HG02623 (cell line): ENCODE measurements at regions not wholly inside any gene's neighbourhood (a gene's known extent, or its start where the extent isn't known, plus 50 kb on each side); places are given as distances from the start of the nearest gene placed in this dataset.

Experiments used
- ATAC-seq: cut with Tn5 transposase; IDR thresholded peaks from one replicate; pipeline ENCODE4 v1.9.1; 2021; ENCODE audit warnings: moderate library complexity; ENCODE audit not compliant: unreplicated experiment

DNA sequence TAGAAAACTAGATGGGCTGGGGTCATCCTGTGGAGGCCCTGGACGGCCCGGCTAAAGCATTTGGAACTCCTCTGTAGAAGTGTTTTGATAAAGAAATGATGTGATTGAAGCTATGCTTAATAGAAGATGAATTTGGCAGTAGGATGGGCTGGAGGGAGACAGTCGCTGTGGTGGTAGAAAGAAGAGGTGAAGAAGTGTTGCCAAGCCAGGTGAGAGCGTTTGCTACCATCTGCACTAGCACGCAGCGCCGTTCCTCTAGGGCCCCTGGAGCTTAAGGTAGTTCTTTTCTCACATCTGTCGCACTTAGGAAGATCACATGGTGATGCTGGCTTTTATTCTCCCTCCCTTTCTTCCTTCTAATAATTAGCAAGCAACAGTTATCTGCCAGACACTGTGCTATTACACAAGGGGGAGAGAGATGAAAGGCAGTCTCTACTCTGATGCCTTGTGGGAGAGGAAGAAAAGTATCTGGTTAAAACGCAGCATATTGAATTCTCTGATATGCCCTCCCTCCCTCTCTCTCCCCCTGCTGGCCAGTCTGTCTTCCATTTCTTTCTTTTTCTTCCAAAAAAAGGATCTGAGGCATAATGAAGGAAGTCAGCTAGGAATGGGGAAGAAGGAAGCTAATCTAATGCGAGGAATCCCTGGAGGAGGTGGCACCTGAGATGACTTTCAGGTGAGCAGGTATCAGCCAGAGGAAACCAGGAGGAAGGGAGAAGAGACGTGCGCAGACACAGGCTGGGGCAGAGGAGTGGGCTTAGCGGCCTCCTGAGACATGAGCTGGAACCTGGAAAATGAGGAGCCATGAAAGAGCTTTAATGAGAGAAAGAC is 162.3 kb upstream of the KLF14 start:
- no peak for ATAC-seq

DNA sequence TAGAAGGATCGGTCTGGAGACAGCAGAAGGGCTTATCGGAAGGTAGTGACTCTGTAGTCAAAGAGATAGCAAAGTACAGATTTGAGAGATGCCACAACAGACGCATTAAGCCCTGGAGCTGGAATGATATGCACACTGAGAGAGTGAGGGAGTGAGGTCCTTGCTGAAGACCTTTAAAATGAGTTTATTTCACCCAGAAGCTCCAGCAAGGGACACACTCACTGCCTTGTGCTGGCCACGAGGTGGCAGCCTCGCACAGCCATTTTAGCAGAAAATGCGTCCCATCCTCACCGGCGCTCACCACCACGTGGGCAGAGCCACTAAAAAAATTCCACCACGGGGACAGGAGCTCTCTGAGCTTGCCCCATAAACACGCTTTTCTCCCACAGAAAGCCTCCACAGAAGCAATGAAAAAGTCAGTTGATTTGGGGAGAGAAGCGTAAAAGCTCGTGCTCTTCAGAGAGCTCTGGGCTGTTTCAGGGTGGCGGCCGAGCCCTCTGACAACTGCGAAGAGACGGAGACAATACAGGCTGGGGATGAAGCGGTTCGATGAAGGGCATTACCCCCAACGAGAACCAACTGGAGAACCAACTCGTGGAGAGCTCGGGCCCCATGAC is 163.0 kb upstream of the KLF14 start:
- ATAC-seq, result no peak

DNA sequence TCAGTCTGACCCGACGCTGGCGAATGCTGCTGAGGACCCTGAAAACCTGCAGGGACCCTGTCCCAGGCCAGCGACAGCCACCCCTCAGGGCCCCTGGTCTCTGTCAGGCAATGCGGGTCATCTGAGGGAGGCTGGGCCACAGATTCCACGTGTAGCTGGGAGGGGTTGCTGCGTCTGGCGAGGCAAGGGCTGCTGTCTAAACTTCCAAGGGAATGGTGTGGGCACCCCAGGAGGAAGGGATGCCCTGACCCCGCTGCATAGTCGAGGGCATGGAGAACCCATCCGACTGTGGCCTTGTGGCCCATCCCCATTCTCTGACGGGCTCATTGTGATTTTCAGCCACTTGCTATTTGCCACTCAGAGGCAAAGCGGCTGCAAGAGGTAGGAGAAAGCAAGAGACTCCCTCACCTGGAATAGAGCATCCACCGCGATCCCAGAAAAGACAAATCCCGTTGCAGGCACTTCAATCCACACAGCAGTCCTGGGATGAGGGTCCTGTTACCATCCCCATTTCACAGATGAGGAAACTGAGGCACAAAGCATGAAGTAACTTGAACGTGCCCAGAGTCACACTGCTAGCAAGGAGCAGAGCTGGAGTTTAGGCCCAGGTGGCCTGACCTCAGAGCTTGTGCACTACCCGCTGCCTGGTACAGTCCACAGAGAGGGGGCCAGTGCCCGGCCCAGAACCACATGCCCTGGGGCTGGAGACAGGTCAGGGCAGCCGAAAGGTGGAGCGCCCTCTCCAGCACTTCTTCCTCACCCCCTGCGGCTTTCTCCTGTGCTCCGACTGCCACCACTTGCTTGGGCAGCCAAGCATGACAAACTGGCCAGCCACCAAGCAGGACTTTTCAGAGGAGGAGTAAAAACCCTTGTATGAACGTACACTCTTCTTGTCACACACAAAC is 163.8 kb upstream of the KLF14 start:
- ATAC-seq, result no peak

DNA sequence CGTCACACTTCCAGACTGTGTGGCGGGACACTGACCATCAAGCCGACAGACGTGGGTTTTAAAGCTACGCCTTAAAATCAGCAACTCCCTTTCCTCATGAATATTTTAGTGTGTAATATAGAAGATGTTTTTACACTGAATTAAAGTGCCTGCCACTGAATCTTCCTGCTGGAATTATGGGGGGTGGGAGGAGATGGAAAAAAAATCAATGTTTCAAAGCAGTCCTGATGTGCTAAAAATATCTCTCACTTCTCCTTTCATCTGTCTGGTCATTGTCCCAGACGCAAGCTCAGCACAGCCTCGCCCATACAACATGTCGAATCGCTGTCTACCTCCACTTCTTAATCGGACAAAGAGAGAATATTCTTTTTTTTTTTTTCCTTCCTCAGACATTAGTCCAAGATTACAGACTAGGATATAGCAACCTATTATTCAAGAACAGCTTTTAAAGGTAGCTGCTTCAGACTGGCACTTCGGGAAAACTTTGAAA is 165.1 kb upstream of the KLF14 start:
- no peak for ATAC-seq

DNA sequence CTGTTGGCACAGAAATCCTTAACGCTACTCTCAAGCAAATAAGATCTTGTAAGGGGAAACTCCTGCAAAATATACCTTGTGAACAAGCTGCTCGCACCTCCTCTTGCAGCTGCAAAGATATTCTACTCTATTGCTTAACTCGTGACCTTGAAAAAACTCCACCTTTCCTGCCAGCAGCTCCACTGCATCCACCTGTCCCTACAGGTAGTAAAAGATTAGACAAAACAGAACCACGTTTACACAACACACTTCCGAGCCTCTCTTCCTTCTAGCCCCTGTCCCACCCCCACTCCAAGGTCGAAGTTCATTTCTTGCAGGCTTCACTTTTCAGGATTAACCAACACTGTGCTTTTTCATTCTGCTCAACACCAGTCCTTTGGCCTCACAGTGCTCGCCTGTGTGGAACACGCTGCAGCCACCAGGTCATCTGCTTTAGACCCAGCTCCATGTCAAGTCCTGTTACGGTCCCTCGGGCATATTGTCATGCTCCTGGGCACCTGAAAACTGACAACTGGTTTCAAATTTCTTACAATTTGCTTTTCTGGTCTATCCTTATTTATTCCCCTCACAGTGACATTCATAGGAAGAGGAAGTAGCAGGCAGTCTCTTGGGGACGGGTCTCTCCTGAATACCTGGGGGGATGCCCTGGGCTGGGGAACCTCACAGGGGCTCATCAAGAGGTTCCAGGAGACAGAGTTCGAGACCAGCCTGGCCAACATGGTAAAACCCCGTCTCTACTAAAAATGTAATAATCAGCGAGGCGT is 165.8 kb upstream of the KLF14 start:
- ATAC-seq, result no peak

DNA sequence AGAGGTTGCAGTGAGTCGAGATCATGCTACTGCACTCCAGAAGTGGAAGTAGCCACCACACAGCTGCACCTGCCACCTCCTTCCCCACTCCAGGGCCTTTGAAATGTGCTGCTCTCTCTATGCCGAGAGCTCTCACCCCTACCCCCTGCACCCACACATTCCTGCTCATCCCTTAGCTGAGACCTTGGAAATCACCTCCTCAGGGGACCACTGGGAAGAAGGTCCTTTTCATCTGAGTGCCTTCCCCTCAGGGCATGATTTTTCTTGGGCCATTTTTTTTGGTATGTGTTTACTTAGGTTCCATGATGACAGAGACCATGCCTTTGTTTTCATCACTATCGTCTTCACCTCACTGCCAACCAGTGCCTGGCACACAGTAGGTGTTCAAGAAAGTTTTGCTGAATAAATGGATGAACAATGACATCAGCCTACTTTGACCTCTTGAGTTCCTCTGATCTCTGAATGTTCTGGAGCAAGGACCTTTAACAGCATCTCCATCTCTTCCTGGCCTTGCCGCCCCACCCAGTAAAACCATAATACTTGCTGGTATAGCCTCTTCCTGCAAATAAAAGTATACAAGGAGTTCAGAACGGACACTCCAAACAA is 166.6 kb upstream of the KLF14 start:
- no peak for ATAC-seq

DNA sequence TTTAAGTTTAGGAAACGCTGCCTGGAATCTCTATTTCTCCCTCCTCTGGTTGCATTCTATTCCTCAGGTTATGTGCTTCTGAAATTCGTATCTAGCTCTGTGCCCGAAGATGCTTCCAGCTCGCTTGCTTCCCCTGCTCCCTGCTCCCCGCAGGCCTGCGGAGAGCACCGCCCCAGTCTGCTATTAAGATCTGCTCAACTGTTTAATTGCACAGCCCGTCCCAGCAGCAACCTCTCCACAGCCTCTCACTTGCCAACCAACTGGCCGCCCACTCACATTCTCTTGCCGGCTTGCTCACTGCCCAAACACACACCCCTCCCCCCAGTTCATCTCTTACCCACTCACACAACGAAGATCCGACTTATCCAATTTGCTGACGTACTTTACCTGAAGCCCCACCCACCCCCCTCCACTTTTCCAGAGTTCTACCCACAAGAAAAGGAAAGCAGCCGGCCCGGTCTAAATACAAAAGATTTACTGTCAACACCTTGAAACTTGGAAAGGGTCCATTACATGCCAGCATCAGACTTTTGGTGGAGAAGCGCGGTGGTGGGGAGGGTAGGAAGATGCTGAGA is 167.3 kb upstream of the KLF14 start:
- ATAC-seq, result no peak

DNA sequence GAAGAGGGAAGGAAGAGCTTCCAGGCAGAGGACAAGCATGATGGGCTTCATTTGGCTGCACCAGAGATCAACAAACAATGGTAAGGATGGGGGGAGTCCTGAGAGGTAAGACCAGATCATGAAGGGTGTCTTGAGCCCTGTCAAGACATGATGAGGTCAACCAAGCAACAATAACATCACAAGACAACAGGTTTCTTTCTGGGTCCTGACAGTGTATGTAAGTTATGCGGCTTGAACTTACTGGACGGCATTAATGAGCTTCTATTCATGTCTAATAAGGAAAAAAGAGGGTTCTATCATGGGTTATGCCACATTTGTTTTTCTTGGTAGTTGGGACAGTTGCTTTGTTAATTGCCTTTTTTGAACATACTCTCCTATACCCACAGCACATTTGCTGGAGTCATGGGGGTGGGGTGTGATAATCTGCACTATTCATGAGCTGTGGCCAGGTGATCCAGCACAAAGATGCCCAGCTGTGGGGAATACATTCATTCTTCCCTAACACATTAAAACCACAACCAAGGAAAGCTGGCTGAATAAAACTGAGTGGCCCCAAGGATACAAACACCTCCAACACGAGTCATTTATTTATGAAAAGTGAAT is 168.8 kb upstream of the KLF14 start:
- no peak for ATAC-seq

DNA sequence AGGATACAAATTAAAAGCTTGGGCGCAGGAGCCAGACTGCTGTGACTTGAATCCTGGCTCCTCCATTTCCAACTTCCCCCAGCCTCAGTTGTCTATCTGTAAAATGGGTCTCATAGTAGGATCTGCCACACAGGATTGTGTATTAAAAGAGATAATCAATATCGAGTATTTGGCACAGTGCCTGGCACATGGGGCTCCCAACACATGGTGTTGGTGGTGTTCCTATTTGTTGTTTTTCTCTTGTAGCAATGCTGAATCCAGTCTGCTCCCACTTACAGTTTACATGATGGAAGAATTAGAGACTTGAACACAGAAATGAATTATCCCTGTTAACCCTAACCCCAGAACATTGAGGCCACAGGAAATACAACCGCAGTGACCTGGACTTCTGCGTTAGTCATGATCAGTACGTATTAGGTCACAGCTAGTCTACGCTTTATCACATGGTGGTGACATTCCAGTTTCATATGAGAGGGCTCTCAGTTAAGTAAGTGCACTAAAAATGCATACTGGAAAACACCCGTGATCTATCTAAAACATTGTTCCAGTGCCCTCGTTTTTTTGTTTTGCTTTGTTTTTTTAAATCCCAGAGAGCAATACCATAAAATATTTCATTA is 169.5 kb upstream of the KLF14 start:
- ATAC-seq, result no peak

DNA sequence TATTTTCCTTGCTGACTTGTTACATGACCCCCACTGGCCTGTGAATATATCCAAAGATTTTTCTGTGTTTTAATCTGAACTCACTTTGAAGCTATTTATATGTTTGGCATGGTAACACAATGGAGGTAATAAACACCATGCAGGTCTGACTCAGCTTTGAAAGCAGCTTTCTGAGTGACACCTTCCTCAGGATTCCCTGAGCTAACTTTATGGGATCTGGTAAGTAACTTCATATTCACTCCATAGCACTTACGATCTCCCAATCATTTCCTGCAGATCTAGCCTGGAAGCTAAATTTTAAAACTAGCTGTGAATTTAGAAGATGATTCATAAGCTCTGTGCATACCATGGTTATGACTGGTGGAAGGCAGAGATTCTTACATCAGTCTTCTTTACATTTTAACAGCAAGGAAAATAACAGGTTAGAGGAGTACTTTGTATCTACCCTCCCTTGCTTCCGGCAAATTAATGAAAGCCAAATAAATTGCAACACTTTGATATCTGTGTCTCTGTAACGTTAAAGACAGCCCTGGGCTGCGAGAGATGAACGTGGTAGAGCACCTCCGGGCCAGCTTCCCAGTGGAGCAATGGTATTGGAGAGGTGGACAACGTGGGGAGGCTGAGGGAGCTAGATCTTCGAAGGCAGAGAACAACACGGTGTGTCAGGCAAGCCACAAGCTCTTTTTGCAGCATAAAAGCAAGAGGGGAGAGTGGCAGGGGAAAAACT is 170.2 kb upstream of the KLF14 start:
- ATAC-seq, result no peak

DNA sequence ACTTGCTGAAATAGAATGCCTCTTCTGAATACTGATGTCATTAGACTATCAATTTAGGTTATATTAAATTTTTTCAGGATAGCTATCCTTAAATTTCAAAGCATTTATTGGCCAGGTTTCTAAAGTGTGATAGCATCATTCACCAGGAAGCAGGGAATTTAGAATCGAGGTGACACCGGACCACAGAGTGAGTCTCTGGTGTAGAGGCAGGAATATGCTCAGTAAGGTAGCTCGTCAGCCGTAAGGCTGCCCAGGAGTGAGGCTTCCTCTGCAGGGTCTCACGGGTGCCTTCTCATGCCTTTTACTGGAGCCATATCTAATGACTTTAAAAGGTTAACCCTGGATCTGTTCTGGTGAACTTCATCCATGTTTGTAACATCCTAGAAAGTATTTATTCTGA is 170.8 kb upstream of the KLF14 start:
- no peak for ATAC-seq

DNA sequence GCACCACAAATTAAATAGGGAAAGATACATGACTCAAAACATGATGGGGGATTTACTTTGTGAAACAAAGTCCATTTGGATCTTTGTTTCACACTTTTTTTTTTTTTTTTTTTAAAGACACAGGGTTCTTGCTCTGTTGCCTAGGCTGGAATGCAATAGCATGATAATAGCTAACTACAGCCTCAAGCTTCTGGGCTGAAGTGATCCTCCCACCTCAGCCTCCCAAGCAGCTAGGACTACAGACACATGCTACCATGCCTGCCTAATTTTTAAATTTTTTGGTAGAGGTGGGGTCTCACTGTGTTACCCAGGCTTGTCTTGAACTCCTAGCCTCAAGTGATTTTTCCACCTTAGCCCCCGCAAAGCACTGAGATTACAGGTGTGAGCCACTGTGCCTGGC is 172.6 kb upstream of the KLF14 start:
- no peak for ATAC-seq

DNA sequence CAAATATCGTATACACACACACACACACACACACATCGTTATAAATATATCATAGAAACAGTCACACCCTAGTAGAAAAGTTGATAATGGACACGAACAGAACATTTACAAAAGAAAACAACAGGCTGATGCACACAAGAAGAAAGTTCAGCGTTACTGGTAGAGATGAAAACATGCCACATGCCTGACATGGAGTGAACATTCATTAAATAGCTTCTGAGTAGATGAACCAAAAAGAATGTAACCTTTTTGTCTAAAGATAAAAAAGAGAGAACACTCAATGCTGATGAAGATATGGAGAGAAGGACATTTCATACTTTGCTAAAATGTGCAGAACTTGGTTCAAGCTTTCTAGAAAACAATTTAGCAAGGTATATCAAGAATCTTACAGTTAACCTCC is 173.4 kb upstream of the KLF14 start:
- ATAC-seq, result no peak

DNA sequence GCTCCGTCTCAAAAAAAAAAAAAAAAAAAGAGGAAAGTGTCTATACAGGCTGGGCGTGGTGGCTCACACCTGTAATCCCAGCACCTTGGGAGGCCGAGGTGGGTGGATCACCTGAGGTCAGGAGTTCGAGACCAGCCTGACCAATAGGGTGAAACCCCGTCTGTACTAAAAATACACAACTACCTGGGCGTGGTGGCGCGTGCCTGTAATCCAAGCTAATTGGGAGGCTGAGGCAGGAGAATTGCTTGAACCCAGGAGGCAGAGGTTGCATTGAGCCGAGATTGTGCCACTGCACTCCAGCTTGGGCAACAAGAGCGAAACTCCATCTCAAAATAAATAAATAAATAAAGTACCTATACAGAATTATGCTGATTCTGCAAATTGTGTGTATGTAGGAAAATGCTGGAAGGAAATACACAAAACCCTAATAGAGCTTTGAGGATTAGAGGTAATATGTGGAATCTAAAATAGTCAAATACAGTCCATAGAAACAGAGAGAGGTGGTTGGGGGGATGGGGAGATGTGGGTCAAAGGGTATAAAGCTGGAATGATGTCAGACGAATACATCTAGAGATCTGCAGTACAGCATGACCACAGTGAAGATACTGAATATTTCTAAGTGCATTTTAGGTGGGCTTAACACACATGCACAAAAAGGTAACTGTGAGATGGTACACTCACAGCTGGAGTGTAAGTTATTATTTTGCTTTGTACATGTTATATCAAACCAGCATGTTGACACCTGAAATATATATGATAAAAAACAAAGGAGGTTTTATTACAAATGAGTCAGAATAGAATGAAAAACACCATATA is 174.5 kb upstream of the KLF14 start:
- no peak for ATAC-seq

DNA sequence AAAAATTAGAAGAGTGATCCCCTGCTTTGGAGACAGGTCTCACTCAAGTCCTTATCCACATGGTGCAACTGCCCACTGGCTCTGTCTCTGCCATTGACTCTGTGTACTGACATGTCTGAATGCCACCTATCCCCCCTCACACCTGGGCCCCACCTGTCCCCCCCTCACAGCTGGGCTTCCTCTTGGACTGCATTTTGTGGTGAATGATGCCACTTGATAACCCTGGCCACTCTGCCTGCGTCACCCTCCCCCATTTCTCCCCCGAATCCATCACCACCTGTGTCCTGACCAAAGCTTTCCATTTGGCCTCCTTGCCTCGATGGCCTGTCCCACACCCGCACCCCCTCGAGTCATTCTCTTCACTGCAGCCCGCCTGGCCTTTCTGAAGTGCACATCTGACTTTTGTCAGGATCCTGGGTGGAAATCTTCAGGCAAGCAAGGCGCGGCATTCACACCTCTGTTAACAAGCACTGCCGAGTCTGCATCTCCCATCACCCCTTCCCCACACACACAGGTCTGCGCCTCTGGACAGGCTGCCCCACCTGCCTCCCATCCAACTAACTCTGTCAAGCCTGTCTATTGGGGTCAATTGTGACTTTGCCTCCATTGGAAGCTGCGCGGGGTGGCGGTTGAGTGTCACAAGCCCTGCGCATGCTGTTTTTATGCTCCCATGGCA is 175.3 kb upstream of the KLF14 start:
- no peak for ATAC-seq

DNA sequence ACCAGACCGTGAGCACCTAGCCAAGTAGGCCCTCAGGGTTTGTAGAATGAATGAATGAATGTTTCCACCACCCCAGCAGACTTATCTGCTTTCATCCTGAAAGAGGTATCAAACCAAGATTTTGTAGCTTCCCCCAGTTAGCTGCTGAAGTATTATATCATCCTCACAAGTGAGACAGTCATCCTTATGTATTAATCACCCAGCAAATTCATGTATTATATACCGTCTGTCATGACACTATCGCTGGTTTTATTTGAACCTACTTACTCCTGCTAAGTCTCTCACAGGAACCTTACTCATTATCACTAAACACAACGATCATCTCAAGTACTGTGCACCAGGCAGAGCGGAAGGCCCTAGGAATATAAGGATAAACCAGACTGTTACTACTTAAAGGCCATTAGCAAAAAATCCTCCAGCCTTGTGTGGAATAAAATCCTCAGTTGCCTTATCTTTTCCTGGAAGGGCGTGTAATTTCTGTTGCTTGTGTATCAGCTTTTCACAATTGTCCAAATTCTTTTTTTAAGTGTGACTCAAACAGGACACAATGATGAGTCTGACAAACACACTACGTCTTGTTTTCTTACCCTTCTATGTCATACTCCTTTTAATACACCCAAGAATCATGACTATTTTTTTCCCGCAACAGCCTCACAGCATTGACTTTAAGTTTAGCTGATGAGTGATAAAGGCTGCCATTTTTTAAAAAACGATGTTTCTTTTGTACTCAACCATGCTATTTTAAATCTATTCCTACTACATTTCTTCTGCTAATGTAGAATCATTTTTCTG is 176.1 kb upstream of the KLF14 start:
- no peak for ATAC-seq
